Loucy (cell line): ENCODE measurements at regions not wholly inside any gene's neighbourhood (a gene's known extent, or its start where the extent isn't known, plus 50 kb on each side); places are given as distances from the start of the nearest gene placed in this dataset.

Experiments used
- H2AFZ ChIP-seq: fragments of 200-600 bp; sonication (generic); 2 replicates; pipeline ENCODE4 v1.6.0; 2016; ENCODE audit warnings: antibody characterized with exemption, mild to moderate bottlenecking, low read length, moderate library complexity
- H3F3A ChIP-seq: fragments of 200-600 bp; 2 replicates; pipeline ENCODE4 v1.6.0; 2016; ENCODE audit warnings: antibody characterized with exemption, low read depth, mild to moderate bottlenecking
- H3K27me3 ChIP-seq: fragments of 200-600 bp; sonication (generic); 2 replicates; pipeline ENCODE4 v1.6.1; 2014; ENCODE audit warnings: low read length, mild to moderate bottlenecking; ENCODE audit not compliant: insufficient read depth, poor library complexity, severe bottlenecking
- H3K36me3 ChIP-seq: fragments of 200-600 bp; sonication (generic); 2 replicates; pipeline ENCODE4 v1.6.1; 2016; ENCODE audit warnings: low read length; ENCODE audit not compliant: insufficient read depth
- H3K4me1 ChIP-seq: fragments of 200-600 bp; sonication (generic); 2 replicates; pipeline ENCODE4 v1.5.1; 2014; ENCODE audit warnings: low read length, mild to moderate bottlenecking; ENCODE audit not compliant: insufficient read depth, poor library complexity, severe bottlenecking
- H3K4me2 ChIP-seq: fragments of 200-600 bp; sonication (generic); 2 replicates; pipeline ENCODE4 v1.6.0; 2014; ENCODE audit warnings: antibody characterized with exemption, low read length, low read depth, mild to moderate bottlenecking; ENCODE audit not compliant: poor library complexity, severe bottlenecking
- H3K4me3 ChIP-seq: fragments of 200-600 bp; sonication (generic); 2 replicates; pipeline ENCODE4 v1.5.1; 2014; ENCODE audit warnings: low read length, mild to moderate bottlenecking, mixed read lengths; ENCODE audit not compliant: poor library complexity, severe bottlenecking
- H3K79me2 ChIP-seq: fragments of 200-600 bp; sonication (generic); 2 replicates; pipeline ENCODE4 v1.6.1; 2014; ENCODE audit warnings: low read length; ENCODE audit not compliant: insufficient read depth
- H3K9ac ChIP-seq: fragments of 200-600 bp; sonication (generic); 2 replicates; pipeline ENCODE4 v1.6.0; 2014; ENCODE audit warnings: mild to moderate bottlenecking, low read depth, low read length, moderate library complexity; ENCODE audit not compliant: poor library complexity, severe bottlenecking
- H3K9me2 ChIP-seq: fragments of 200-600 bp; sonication (generic); replicated peaks from 2 replicates; pipeline ENCODE4 v1.6.1; 2016; ENCODE audit warnings: low read depth, low read length, mixed read lengths
- H3K9me3 ChIP-seq: fragments of 200-600 bp; sonication (generic); 2 replicates; pipeline ENCODE4 v1.6.1; 2014; ENCODE audit warnings: mild to moderate bottlenecking, antibody characterized with exemption, low read length, low read depth; ENCODE audit not compliant: insufficient read depth
- H4K20me1 ChIP-seq: fragments of 200-600 bp; sonication (generic); 2 replicates; pipeline ENCODE4 v1.6.0; 2014; ENCODE audit warnings: antibody characterized with exemption, low read length, mild to moderate bottlenecking; ENCODE audit not compliant: insufficient read depth, poor library complexity, severe bottlenecking
- EZH2phosphoT487 ChIP-seq: fragments of 200-600 bp; IDR thresholded peaks from 2 replicates; pipeline ENCODE4 v1.6.1; 2018; ENCODE audit warnings: antibody characterized with exemption, mild to moderate bottlenecking, moderate library complexity, borderline replicate concordance
- TF ChIP-seq, protein P1 (sequence below): fragments of 200-600 bp; sonication (generic); conservative IDR thresholded peaks from 2 replicates; pipeline ENCODE4 v1.5.1; 2014; ENCODE audit warnings: mild to moderate bottlenecking, antibody characterized with exemption, low read length

GRCh38 chr15:70293591-70294470 lies 196.1 kb upstream of the TLE3 start:
- Histone ChIP-seq H3K36me3 (no peaks in the 10 kb centered on the region), H3K79me2 (no peaks in the 10 kb centered on the region), H3F3A (no peaks in the 10 kb centered on the region), H4K20me1 (no peaks in the 10 kb centered on the region), H3K4me2 (no peak overlapping the region), H3K27me3 (no peaks in the 10 kb centered on the region), H3K9me3 (no peaks in the 10 kb centered on the region), H3K4me1 (no peaks in the 10 kb centered on the region), H2AFZ (no peak overlapping the region), H3K4me3 (no peak overlapping the region), H3K9me2 (no peaks in the 10 kb centered on the region), H3K9ac (no peak overlapping the region)
- TF ChIP-seq EZH2phosphoT487: no peak
- TF ChIP-seq, protein P1, sequence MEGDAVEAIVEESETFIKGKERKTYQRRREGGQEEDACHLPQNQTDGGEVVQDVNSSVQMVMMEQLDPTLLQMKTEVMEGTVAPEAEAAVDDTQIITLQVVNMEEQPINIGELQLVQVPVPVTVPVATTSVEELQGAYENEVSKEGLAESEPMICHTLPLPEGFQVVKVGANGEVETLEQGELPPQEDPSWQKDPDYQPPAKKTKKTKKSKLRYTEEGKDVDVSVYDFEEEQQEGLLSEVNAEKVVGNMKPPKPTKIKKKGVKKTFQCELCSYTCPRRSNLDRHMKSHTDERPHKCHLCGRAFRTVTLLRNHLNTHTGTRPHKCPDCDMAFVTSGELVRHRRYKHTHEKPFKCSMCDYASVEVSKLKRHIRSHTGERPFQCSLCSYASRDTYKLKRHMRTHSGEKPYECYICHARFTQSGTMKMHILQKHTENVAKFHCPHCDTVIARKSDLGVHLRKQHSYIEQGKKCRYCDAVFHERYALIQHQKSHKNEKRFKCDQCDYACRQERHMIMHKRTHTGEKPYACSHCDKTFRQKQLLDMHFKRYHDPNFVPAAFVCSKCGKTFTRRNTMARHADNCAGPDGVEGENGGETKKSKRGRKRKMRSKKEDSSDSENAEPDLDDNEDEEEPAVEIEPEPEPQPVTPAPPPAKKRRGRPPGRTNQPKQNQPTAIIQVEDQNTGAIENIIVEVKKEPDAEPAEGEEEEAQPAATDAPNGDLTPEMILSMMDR: no peak

GRCh38 chr15:70293138-70293537 lies 195.4 kb upstream of the TLE3 start:
- Histone ChIP-seq H3K27me3 (no peaks in the 10 kb centered on the region), H3K4me1 (no peaks in the 10 kb centered on the region), H3K9ac (no peak overlapping the region), H3K79me2 (no peaks in the 10 kb centered on the region), H3K36me3 (no peaks in the 10 kb centered on the region), H4K20me1 (no peaks in the 10 kb centered on the region), H2AFZ (no peak overlapping the region), H3K4me2 (no peak overlapping the region), H3K4me3 (no peak overlapping the region), H3K9me3 (no peaks in the 10 kb centered on the region), H3F3A (no peaks in the 10 kb centered on the region), H3K9me2 (no peaks in the 10 kb centered on the region)
- TF ChIP-seq, protein P1: no peak
- no peak for TF ChIP-seq EZH2phosphoT487

- no peak overlapping the region for H3K4me2 ChIP-seq
- no peak overlapping the region for H3K9ac ChIP-seq
- TF ChIP-seq EZH2phosphoT487: no peak
- TF ChIP-seq, protein P1: no peak
These were observed 194.5 kb upstream of the TLE3 start for GRCh38 chr15:70292076-70292760.

More at GRCh38 chr15:70292076-70292760, 194.5 kb upstream of the TLE3 start:
- no peaks in the 10 kb centered on the region for H3K36me3 ChIP-seq
- no peaks in the 10 kb centered on the region for H3F3A ChIP-seq
- no peak overlapping the region for H3K4me3 ChIP-seq
- H4K20me1 ChIP-seq: no peaks in the 10 kb centered on the region
- H3K27me3 ChIP-seq: no peaks in the 10 kb centered on the region
- H3K4me1 ChIP-seq: no peaks in the 10 kb centered on the region
- no peak overlapping the region for H2AFZ ChIP-seq
- no peaks in the 10 kb centered on the region for H3K9me3 ChIP-seq
- H3K79me2 ChIP-seq: no peaks in the 10 kb centered on the region
- H3K9me2 ChIP-seq: no peaks in the 10 kb centered on the region
